ENCODE measurements at regions not wholly inside any gene's neighbourhood (a gene's known extent, or its start where the extent isn't known, plus 50 kb on each side); places are given as distances from the start of the nearest gene placed in this dataset.

DNA sequence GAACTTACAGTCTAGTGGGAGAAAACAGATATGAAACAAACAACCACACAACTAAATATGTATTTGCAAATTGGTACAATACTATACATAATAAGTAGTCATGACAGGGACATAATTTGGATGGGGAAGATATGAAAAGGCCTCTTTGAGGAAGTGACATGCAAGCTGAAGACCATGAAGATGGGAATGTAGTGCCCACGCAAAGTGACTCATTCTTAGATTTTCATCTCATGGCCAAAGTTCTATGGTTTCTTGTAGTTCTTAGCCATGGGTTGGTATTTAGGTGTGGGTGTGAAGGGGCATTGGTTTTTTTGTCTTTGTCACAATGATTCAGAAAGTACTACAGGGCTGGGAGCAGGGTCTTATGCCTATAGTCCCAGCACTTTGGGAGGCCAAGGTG is 105.4 kb upstream of the FAM78B start:
- Histone ChIP-seq H3K9me3 (ENCODE audit: insufficient read depth, low read length) (no peaks in the 10 kb centered on the region), H3K79me2 (ENCODE audit: insufficient read depth, low read length) (no peaks in the 10 kb centered on the region), H3K36me3 (ENCODE audit: low read length) (no peaks in the 10 kb centered on the region), H3K4me3 (ENCODE audit: insufficient read depth, low read length, poor library complexity, severe bottlenecking) (no peak overlapping the region), H3K9me2 (replicated peaks; ENCODE audit: insufficient read depth, low read length) (no peaks in the 10 kb centered on the region), H2AFZ (ENCODE audit: low read depth, low read length, severe bottlenecking) (no peak overlapping the region), H4K20me1 (ENCODE audit: low read depth, low read length) (no peaks in the 10 kb centered on the region), H3K9ac (ENCODE audit: low read length) (no peak overlapping the region), H3K27ac (ENCODE audit: low read depth, low read length) (no peak overlapping the region), H3F3A (ENCODE audit: insufficient read depth) (no peaks in the 10 kb centered on the region), H3K27me3 (ENCODE audit: low read length) (no peaks in the 10 kb centered on the region), H3K4me2 (ENCODE audit: low read depth, low read length, poor library complexity, severe bottlenecking) (no peak overlapping the region)
- TF ChIP-seq CTCF (IDR thresholded peaks at IDR 0.05; ENCODE audit: insufficient read depth, low read length, poor library complexity, severe bottlenecking) (no peak), EZH2phosphoT487 (conservative IDR thresholded peaks at IDR 0.05; ENCODE audit: low read length) (no peak)

DNA sequence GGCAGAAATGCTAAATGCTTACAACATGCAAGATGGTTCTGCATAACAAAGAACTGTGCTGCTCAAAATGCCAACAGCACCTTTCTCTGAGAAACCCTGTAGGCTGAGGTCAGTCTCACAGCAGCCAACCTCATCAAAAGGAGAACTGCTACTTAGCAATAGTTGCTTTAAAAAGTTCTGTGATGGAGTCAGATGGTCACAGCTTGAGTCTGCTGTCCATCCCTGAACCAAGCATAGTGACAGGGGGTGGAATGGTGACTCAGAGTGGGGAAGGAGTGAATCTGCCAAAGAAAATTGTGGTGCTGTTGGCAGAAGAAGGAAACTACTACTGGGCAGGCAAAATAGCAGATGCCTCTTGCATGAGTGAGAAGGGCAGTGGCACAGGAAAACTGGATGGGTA is 106.0 kb upstream of the FAM78B start:
- no peaks in the 10 kb centered on the region for H4K20me1 ChIP-seq (ENCODE audit: low read depth, low read length)
- H3F3A ChIP-seq (ENCODE audit: insufficient read depth) = no peaks in the 10 kb centered on the region
- no peak overlapping the region for H3K27ac ChIP-seq (ENCODE audit: low read depth, low read length)
- H2AFZ ChIP-seq (ENCODE audit: low read depth, low read length, severe bottlenecking) = no peak overlapping the region
- H3K9me3 ChIP-seq (ENCODE audit: insufficient read depth, low read length) = no peaks in the 10 kb centered on the region
- no peaks in the 10 kb centered on the region for H3K36me3 ChIP-seq (ENCODE audit: low read length)
- no peaks in the 10 kb centered on the region for H3K9me2 ChIP-seq (replicated peaks; ENCODE audit: insufficient read depth, low read length)
- no peak overlapping the region for H3K9ac ChIP-seq (ENCODE audit: low read length)
- H3K4me3 ChIP-seq (ENCODE audit: insufficient read depth, low read length, poor library complexity, severe bottlenecking) = no peak overlapping the region
- TF ChIP-seq EZH2phosphoT487 (conservative IDR thresholded peaks at IDR 0.05; ENCODE audit: low read length) (no peak), CTCF (IDR thresholded peaks at IDR 0.05; ENCODE audit: insufficient read depth, low read length, poor library complexity, severe bottlenecking) (no peak)
- no peaks in the 10 kb centered on the region for H3K27me3 ChIP-seq (ENCODE audit: low read length)
- H3K79me2 ChIP-seq (ENCODE audit: insufficient read depth, low read length) = no peaks in the 10 kb centered on the region
- no peak overlapping the region for H3K4me2 ChIP-seq (ENCODE audit: low read depth, low read length, poor library complexity, severe bottlenecking)

GRCh38 chr1:166273618-166274017 is 106.8 kb upstream of the FAM78B start:
- Histone ChIP-seq H3K9me3 (ENCODE audit: insufficient read depth, low read length) (no peaks in the 10 kb centered on the region), H3K79me2 (ENCODE audit: insufficient read depth, low read length) (no peaks in the 10 kb centered on the region), H3K4me2 (ENCODE audit: low read depth, low read length, poor library complexity, severe bottlenecking) (no peak overlapping the region), H3K4me3 (ENCODE audit: insufficient read depth, low read length, poor library complexity, severe bottlenecking) (no peak overlapping the region), H2AFZ (ENCODE audit: low read depth, low read length, severe bottlenecking) (no peak overlapping the region), H3K36me3 (ENCODE audit: low read length) (no peaks in the 10 kb centered on the region), H4K20me1 (ENCODE audit: low read depth, low read length) (no peaks in the 10 kb centered on the region), H3K27me3 (ENCODE audit: low read length) (no peaks in the 10 kb centered on the region), H3K9ac (ENCODE audit: low read length) (no peak overlapping the region), H3K9me2 (replicated peaks; ENCODE audit: insufficient read depth, low read length) (no peaks in the 10 kb centered on the region), H3K27ac (ENCODE audit: low read depth, low read length) (no peak overlapping the region), H3F3A (ENCODE audit: insufficient read depth) (no peaks in the 10 kb centered on the region)
- TF ChIP-seq EZH2phosphoT487 (conservative IDR thresholded peaks at IDR 0.05; ENCODE audit: low read length) (no peak), CTCF (IDR thresholded peaks at IDR 0.05; ENCODE audit: insufficient read depth, low read length, poor library complexity, severe bottlenecking) (no peak)
